ENCODE measurements at regions not wholly inside any gene's neighbourhood (a gene's known extent, or its start where the extent isn't known, plus 50 kb on each side); places are given as distances from the start of the nearest gene placed in this dataset.
"Not testable (repeated sequence)": the region's sequence is repeated elsewhere in the genome, so short reads cannot be mapped to it uniquely, and the experiment has no call there.

DNA sequence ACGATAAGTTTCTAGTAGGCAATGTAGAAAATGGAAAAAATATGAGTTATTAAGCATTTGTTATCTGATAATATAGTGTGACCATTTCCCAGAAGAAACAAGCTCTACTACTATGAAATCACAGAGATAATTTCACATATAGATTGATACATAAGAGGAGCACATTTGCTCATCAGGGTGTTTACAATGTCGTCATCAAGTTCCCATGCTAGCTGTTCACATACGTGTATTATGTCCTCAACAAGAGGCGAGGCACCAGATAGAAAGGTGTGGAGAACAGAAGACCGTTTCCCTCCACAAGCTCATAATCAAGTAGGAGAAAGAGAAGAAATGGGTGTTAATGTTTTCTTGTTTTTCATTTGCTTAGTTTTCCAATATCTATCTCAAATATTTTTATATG, 326.1 kb upstream of the ARID1B start:
- no peak for DNase-seq (ENCODE audit: low read depth)

- DNase-seq (ENCODE audit: low read depth), result no peak
Measured at GRCh38 chr6:156450421-156450820, 326.8 kb upstream of the ARID1B start.

GRCh38 chr6:156449569-156449968, 327.6 kb upstream of the ARID1B start:
- no peak for DNase-seq (ENCODE audit: low read depth)

- no peak for DNase-seq (ENCODE audit: low read depth)
Measured at GRCh38 chr6:156449128-156449527, 328.1 kb upstream of the ARID1B start.

DNA sequence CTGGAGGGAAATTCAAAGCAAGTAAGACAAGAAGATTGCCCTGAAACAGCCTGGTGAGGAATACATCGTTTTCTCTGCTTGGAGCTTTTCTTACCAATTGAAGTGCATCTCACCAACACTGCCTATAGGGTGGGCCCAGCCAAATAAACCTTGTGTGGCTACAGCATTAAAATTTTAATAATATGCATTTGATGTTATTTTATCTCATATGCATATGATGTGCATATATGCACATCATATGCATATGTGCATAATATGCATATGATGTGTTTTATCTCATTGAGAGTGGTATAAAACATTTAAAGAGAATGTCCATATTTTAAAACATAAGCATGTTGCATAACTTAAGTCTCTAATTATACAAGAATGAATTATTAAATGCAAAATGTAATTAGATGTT, 328.6 kb upstream of the ARID1B start:
- no peak for DNase-seq (ENCODE audit: low read depth)

GRCh38 chr6:156440688-156441087, 336.5 kb upstream of the ARID1B start:
- DNase-seq (ENCODE audit: low read depth), result no peak

DNA sequence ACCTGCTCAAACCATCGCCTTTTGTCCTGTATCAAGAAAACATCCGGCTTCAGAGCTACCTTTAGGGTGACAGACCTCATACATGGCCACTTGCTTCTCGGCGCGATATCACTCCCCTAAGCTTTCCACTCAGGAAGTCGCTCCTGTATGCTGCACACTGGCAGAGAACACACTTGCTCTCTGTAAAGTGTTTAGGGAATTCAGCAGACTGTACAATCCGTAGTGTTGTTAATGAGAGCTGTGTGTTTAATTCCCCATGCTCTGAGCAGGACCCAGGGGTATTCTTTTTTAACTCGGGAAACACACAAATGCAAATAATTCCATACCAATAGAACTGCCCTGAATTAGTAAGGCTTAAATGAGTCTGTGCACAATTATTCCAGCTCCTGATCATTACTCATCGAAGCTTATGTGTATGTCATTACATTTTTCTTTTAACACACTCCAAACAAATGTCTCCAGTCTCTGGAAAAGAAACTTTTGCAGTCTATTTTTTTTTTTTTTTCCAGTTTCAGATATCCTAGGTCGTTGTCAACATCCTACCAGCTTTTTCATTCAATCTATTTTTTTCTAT, 338.7 kb upstream of the ARID1B start:
- no peak for DNase-seq (ENCODE audit: low read depth)

DNA sequence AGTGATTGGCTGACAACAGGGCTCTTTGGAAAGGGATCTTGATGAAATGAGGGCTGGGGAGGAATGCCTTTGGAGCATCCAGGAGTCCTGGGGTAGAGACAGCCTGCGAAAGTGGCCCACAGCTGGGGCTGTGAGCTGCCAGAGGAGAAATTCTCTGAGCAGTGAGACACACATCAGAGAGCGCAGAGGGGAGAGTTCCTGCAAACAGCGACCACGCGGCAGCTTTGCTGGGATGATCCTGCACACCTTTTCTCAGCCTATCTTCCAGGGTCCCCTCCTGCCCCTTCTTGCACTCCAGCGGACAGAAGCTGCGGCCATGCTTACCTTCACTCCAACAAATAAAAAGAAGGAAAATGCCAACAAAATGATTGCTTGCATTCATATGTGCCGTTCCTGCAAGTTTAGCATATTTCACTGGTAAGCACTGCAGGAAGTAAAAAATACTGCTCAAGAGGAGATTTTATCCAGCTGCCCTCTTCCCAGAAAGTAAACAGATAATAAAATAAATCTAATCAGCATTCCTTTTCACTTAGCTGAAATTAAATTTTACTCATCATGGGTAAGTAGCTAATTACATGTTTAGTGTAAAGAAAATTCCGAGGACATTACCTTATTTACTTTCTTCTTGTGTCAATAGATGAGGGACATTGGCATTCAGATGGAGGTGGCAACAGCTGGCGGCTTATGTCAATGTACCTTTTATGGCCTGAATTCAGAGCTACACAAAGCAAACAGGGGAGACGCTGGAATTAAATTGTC, 339.9 kb upstream of the ARID1B start:
- no peak for DNase-seq (ENCODE audit: low read depth)

DNA sequence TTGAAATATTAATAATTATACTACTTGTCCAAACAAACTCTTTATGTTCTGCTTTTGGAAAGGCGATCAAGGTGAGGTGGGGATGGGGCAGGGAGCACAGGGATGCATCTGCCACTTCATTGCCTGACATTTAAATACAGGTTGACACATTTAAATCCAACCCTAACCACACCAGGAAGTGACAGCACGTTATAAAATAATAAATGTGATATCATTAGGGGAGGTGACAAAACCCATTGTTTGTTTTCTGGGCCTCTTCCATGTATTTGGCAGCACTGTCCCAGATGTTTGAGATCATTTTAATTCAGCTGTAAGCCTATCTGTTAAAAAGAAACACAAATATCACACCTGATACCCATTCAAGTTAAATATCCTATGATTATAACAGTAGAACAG, 342.4 kb upstream of the ARID1B start:
- no peak for DNase-seq (ENCODE audit: low read depth)

DNA sequence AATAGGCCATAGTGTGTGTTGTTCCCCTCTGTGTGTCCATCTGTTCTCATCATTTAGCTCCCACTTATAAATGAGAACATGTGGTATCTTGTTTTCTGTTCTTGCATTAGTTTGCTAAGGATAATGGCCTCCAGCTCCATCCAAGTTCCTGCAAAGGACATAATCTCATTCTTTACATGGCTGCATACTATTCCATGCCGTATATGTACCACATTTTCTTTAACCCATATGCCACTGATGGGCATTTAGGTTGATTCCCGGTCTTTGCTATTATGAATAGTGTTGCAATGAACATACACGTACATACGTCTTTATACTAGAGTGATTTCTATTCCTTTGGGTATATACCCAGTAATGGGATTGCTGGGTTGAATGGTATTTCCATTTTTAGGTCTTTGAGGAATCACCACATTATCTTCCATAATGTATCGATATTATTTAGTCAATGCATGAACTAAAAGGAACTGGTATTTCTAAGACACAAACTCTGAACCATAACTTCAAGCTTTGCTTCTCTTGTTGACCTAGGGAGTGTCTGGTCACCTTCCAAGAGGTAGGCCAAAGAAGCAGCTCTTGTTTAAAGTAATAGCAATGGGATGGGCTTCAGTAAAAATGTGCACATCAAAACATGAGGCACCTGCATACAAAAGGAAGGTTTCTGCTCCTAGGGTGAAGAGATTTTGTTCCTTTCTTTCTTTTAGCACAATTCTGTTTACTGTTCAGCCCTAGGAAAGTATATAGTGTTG, 343.0 kb upstream of the ARID1B start:
- no peak for DNase-seq (ENCODE audit: low read depth)

GRCh38 chr6:156432543-156432942, 344.6 kb upstream of the ARID1B start:
- DNase-seq (ENCODE audit: low read depth), result no peak

- no peak for DNase-seq (ENCODE audit: low read depth)
Measured at GRCh38 chr6:156430386-156430785, 346.8 kb upstream of the ARID1B start.

GRCh38 chr6:156427345-156427744, 349.8 kb upstream of the ARID1B start:
- no peak for DNase-seq (ENCODE audit: low read depth)

GRCh38 chr6:156425359-156426020, 351.7 kb upstream of the ARID1B start:
- DNase-seq (ENCODE audit: low read depth), result no peak

GRCh38 chr6:156423829-156424228, 353.3 kb upstream of the ARID1B start:
- DNase-seq (ENCODE audit: low read depth), result no peak

DNA sequence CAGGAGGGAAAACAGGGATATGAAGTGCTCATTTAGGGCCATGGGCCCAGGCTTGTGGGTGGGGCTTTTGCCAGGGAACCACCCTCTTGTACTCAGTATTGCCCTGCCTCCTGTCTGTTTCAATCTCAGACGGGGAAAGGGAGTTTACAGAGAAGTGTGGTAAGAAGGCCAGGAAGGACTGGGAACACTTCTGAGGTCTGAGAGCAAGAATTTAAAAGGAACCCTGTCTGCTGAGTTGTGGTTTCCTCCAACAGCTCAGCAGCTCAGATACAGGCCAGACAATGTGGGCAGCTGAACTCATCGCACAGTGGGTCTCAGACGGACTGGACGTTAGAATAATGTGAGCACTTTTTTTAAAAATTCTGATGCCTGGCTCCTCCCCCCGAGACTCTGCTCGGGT, 354.1 kb upstream of the ARID1B start:
- no peak for DNase-seq (ENCODE audit: low read depth)

DNA sequence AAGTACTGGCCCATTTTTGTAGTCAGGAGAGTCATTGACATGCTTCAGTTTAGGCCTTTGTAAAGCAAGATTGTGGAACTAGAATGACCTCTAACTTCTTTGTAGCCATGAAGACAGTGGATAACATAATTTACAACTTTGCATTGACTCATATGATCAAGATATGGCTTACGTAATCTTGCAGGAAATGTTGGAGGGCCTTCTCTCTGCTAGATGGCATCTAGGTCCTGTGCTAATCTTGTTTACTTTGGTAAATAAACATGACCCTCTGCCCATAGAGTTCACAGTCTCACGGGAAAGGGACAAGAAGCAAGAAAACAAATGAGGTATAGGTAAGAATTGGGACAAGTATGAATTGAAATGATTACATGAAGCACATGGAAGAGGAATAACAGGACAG, 355.2 kb upstream of the ARID1B start:
- no peak for DNase-seq (ENCODE audit: low read depth)

GRCh38 chr6:156421301-156421700, 355.9 kb upstream of the ARID1B start:
- not testable (repeated sequence) for DNase-seq (ENCODE audit: low read depth)

DNA sequence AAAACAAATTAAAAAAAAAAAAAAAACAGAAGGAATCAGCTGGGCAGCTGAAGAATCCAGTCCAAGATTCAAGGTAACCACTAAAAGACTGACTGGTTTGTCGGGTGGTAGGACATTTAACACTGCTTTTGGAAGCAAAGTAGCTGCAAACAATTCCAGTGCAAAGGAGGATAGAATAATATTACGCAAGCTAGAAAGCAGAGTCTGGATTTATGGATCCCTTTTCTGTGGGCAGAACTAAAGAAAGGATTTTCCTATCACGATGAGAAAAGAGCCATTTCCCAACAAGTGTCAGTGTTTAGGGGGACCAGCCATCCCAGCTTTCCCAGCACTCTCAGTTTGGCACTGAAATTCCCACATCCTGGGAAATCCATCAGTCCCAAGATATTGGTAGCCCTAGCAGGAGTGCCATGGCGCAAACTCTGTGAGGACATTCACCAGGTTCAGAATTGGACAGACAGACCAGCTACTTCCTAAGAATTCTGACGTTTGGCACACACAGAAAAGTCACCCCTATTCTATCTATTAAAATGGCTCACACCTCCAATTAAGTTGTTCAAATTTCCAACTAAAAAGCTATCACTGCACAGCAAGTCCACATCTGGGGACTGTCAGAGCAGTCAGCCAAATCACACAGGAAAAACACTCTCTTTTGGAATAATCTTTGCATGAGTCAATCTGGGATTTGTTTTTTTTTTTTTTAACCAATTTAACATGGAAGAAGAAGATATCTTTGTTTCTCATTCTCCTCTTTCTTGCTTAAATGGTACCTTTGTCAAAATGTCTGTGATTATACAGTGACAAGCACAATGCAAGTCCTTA, 356.8 kb upstream of the ARID1B start:
- DNase-seq (ENCODE audit: low read depth), result no peak

DNA sequence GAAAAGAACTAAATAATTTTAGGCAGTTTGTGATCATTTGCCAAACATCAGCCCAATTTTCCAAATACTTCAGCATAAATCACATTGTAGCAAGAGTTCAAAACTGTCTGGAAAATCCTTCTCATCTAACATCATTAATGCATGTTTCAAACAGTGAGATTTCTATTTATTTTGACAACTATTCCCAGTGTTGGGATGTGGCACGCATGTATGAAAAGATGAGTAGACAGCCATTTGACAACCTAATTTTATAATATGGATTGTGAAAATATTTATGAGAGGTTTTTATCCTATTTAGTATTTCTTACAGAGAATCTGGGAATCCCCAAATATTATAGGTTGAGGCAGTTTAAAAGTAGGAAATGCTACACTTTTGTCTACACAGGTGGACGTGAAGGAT, 357.6 kb upstream of the ARID1B start:
- DNase-seq (ENCODE audit: low read depth), result no peak

DNA sequence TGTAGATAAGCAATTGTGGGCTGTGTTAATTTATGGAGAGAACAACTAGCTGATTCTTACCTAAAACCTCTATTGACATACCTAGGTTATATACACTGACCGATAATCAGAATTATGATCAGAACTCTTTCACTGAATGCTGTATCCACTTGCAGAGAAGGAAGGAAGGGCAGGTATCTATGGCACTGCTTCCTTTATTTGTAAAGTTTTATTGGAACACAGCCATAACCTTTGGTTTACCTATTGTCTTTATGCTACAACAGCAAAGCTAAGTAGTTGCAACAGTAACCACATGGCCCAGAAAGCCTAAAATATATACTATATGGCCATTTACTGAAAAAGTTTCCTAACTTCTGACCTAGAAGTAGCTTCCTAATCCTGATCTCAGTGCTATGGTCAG, 358.9 kb upstream of the ARID1B start:
- DNase-seq (ENCODE audit: low read depth), result no peak

GRCh38 chr6:156416391-156416790, 360.8 kb upstream of the ARID1B start:
- no peak for DNase-seq (ENCODE audit: low read depth)
